GM19452 (cell line): ENCODE measurements at regions not wholly inside any gene's neighbourhood (a gene's known extent, or its start where the extent isn't known, plus 50 kb on each side); places are given as distances from the start of the nearest gene placed in this dataset.
"Not testable (repeated sequence)": the region's sequence is repeated elsewhere in the genome, so short reads cannot be mapped to it uniquely, and the experiment has no call there.

Source experiments
- ATAC-seq: cut with Tn5 transposase; IDR thresholded peaks from one replicate; pipeline ENCODE4 v1.9.1; 2021; ENCODE audit not compliant: unreplicated experiment

GRCh38 chr21:17682924-17683323 is 70.2 kb upstream of the BTG3 start:
- no peak for ATAC-seq

GRCh38 chr21:17679002-17679600 is 66.4 kb upstream of the BTG3 start:
- ATAC-seq: peak; percentile 92

GRCh38 chr21:17676930-17677329 is 64.2 kb upstream of the BTG3 start:
- not testable (repeated sequence) for ATAC-seq

- ATAC-seq: no peak
These were observed 61.4 kb upstream of the BTG3 start for GRCh38 chr21:17674106-17674505.

- ATAC-seq: no peak
These were observed 60.7 kb upstream of the BTG3 start for GRCh38 chr21:17673261-17674020.

GRCh38 chr21:17671733-17672132 is 59.0 kb upstream of the BTG3 start:
- no peak for ATAC-seq

GRCh38 chr21:17668479-17669140 is 55.9 kb upstream of the BTG3 start:
- no peak for ATAC-seq

- ATAC-seq: no peak
These were observed 54.6 kb upstream of the BTG3 start for GRCh38 chr21:17667256-17667655.
